ENCODE measurements at regions not wholly inside any gene's neighbourhood (a gene's known extent, or its start where the extent isn't known, plus 50 kb on each side); places are given as distances from the start of the nearest gene placed in this dataset.

DNA sequence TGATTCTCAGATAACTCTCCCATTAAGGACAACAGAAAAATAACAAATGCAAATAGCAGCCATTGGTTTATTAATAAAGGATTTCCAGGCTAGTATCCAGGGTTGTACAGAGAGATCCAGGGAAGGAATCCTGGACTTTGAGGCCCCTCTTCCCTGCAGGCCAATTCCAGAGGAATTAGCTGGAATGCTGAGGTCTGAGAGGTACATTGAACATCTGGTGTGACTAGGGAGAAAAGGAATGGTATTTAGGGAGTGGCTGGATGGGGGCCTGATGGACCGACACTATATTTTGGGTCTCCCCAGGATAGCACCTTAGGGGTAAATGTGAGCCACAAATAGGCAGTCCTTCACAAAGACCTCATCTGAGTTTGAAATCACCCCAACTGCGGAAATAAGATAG is 924.5 kb downstream of the AACS start:
- no peak for ATAC-seq
- H3K4me3 Mint-ChIP-seq = no peak overlapping the region
- no peak for DNase-seq
- CTCF ChIA-PET = no interaction called here
- H3K27ac Mint-ChIP-seq = no peak overlapping the region
- TF ChIP-seq, protein P1, sequence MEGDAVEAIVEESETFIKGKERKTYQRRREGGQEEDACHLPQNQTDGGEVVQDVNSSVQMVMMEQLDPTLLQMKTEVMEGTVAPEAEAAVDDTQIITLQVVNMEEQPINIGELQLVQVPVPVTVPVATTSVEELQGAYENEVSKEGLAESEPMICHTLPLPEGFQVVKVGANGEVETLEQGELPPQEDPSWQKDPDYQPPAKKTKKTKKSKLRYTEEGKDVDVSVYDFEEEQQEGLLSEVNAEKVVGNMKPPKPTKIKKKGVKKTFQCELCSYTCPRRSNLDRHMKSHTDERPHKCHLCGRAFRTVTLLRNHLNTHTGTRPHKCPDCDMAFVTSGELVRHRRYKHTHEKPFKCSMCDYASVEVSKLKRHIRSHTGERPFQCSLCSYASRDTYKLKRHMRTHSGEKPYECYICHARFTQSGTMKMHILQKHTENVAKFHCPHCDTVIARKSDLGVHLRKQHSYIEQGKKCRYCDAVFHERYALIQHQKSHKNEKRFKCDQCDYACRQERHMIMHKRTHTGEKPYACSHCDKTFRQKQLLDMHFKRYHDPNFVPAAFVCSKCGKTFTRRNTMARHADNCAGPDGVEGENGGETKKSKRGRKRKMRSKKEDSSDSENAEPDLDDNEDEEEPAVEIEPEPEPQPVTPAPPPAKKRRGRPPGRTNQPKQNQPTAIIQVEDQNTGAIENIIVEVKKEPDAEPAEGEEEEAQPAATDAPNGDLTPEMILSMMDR (IDR thresholded peaks at IDR 0.05) = no peak
- POLR2A ChIA-PET = no interaction called here
- H3K36me3 Mint-ChIP-seq (ENCODE audit: low read depth) = no peaks in the 10 kb centered on the region
- H3K27me3 Mint-ChIP-seq = peaks cover 13% of the 10 kb centered on the region
- intact Hi-C loops (cut with micrococcal nuclease) = no loop called here
- no peaks in the 10 kb centered on the region for H3K4me1 Mint-ChIP-seq (ENCODE audit: low read depth)
- H3K9me3 Mint-ChIP-seq = no peaks in the 10 kb centered on the region

DNA sequence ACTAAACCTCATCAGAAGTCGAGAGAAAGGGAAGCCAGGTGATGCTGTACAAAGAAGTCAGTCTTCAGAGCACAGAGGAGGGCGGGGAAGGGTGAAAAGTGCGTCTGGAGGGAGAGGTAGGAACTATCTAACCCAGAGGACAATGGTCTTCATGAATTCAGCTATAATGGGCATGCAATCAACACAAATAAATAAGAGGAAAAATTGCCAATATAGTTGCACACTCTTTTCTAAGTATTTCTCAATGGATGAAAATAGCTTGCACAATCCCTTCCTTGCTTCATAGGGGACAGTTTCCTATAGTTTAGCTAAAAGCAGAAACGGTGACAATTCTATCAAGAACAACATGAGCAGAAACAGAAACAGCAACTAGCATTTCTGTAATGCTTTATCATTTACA is 931.2 kb downstream of the AACS start:
- H3K9me3 Mint-ChIP-seq = no peaks in the 10 kb centered on the region
- TF ChIP-seq, protein P1 (IDR thresholded peaks at IDR 0.05) = no peak
- H3K4me1 Mint-ChIP-seq (ENCODE audit: low read depth) = no peaks in the 10 kb centered on the region
- no peak overlapping the region for H3K4me3 Mint-ChIP-seq
- H3K27me3 Mint-ChIP-seq = no peaks in the 10 kb centered on the region
- ChIA-PET POLR2A (no interaction called here), CTCF (no interaction called here)
- DNase-seq (no peak), ATAC-seq (no peak)
- intact Hi-C loops (cut with micrococcal nuclease) = no loop called here
- H3K27ac Mint-ChIP-seq = no peak overlapping the region
- no peaks in the 10 kb centered on the region for H3K36me3 Mint-ChIP-seq (ENCODE audit: low read depth)

DNA sequence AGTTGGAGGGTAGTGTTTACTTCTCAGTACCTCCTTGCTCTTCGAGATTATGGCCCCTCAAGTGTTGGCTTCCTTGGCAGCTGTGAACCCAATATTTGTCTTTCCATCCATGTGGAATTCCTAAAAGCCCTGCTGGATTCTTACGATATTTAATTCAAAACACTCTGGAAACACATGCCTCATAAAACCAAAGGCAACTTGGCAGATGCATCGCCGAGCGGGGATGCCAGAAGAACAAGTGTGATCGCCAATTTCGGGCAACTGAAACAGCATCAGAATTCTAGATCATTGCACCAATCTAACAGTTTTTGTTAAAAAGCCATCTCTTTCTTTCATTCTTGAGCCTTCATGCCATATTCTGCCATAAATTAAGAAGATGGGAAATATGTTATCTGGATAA is 934.4 kb downstream of the AACS start:
- no peaks in the 10 kb centered on the region for H3K4me1 Mint-ChIP-seq (ENCODE audit: low read depth)
- H3K27ac Mint-ChIP-seq = no peak overlapping the region
- POLR2A ChIA-PET = no interaction called here
- DNase-seq (no peak), ATAC-seq (no peak)
- H3K4me3 Mint-ChIP-seq = no peak overlapping the region
- no peaks in the 10 kb centered on the region for H3K27me3 Mint-ChIP-seq
- CTCF ChIA-PET = no interaction called here
- no peaks in the 10 kb centered on the region for H3K36me3 Mint-ChIP-seq (ENCODE audit: low read depth)
- H3K9me3 Mint-ChIP-seq = peaks cover 8% of the 10 kb centered on the region
- intact Hi-C loops (cut with micrococcal nuclease) = no loop called here
- TF ChIP-seq, protein P1 (IDR thresholded peaks at IDR 0.05) = no peak

DNA sequence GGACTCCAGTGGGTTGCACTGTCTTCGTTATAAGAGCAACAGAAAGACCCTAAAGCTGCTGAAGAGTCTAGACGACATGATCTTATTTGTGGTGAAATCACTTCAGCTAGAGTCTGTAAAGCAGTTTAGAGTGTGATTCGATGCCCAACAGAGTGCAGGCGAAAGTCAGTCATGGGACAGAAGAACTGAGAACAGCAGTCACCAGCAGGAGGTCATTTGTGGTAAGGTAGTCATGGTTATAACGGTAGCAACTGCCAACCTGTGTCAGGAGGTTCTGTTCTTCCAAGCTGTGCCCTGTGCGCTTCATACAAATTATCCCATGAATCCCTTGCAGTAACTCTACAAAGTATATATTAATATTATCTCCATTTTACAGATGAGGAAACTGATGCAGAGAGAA is 954.1 kb downstream of the AACS start:
- POLR2A ChIA-PET = no interaction called here
- no peak for ATAC-seq

DNA sequence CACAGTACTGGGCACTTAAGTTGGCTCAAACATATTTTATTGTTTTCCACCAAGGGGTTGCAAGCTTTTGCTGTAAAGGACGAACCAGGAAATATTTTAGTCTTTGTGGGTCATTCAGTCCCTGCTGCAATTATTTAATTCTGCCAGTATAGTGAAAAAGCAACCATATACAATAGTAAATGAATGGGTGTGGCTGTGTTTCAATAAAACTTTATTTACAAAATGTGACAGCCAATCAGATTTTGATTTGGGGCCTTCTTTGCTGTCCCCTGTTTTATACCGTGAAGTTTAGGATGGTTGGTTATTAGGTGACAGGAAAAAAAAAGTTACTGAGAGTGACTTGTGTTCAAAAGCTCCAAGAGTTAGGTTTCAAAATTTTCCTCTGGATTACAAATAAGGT is 956.4 kb downstream of the AACS start:
- intact Hi-C loops (cut with micrococcal nuclease) = no loop called here
- no peak overlapping the region for H3K4me3 Mint-ChIP-seq
- TF ChIP-seq, protein P1 (IDR thresholded peaks at IDR 0.05) = no peak
- no peaks in the 10 kb centered on the region for H3K4me1 Mint-ChIP-seq (ENCODE audit: low read depth)
- ATAC-seq (no peak), DNase-seq (no peak)
- peaks cover 5% of the 10 kb centered on the region for H3K9me3 Mint-ChIP-seq
- H3K27me3 Mint-ChIP-seq = no peaks in the 10 kb centered on the region
- H3K27ac Mint-ChIP-seq = no peak overlapping the region
- H3K36me3 Mint-ChIP-seq (ENCODE audit: low read depth) = no peaks in the 10 kb centered on the region
- CTCF ChIA-PET = no interaction called here
- POLR2A ChIA-PET = no interaction called here

More for the DNA sequence above, 954.1 kb downstream of the AACS start:
- Mint-ChIP-seq H3K4me1 (ENCODE audit: low read depth) (no peaks in the 10 kb centered on the region), H3K4me3 (no peak overlapping the region), H3K36me3 (ENCODE audit: low read depth) (no peaks in the 10 kb centered on the region), H3K27me3 (no peaks in the 10 kb centered on the region), H3K9me3 (peaks cover 5% of the 10 kb centered on the region), H3K27ac (no peak overlapping the region)
- TF ChIP-seq, protein P1 (IDR thresholded peaks at IDR 0.05) = no peak
- intact Hi-C loops (cut with micrococcal nuclease) = no loop called here
- no peak for DNase-seq
- CTCF ChIA-PET = no interaction called here
